CD14-positive monocyte (primary cell): ENCODE measurements at regions not wholly inside any gene's neighbourhood (a gene's known extent, or its start where the extent isn't known, plus 50 kb on each side); places are given as distances from the start of the nearest gene placed in this dataset.

ENCODE experiments used
- DNase-seq, 3 donors: peaks; one replicate each; pipeline ENCODE4 v3.0.0-alpha.2; 2011 to 2022
- H2AFZ ChIP-seq: 2 replicates; pipeline ENCODE4 v1.6.0; 2012; ENCODE audit warnings: mild to moderate bottlenecking, low read depth, low read length, inconsistent platforms; ENCODE audit not compliant: insufficient read depth, poor library complexity, severe bottlenecking
- H3K27ac ChIP-seq, 2 donors: 1 replicate in 1 of 2; 2 replicates in 1 of 2; pipeline ENCODE4 v1.5.1; 2012 to 2013; ENCODE audit warnings: low read length in 2 of 2, control low read depth in 1 of 2, inconsistent platforms in 1 of 2, low read depth in 1 of 2, mild to moderate bottlenecking in 1 of 2
- H3K27me3 ChIP-seq, 2 donors: one replicate each; pipeline versions ENCODE4 v1.6.0 to v1.6.1; 2011 to 2013; ENCODE audit warnings: low read length in 2 of 2; ENCODE audit not compliant: control insufficient read depth in 2 of 2, insufficient read depth in 2 of 2
- H3K36me3 ChIP-seq, 2 donors: replicated peaks in 1 of 2; 1 replicate in 1 of 2; 2 replicates in 1 of 2; pipeline versions ENCODE4 v1.5.1 to v1.6.1; 2012 to 2013; ENCODE audit warnings: low read length in 2 of 2, control low read depth in 1 of 2, inconsistent platforms in 1 of 2, mild to moderate bottlenecking in 1 of 2; ENCODE audit not compliant: insufficient read depth in 2 of 2, control insufficient read depth in 1 of 2
- H3K4me1 ChIP-seq, 2 donors: 1 replicate in 1 of 2; 2 replicates in 1 of 2; pipeline versions ENCODE4 v1.5.1 to v1.6.1; 2012 to 2013; ENCODE audit warnings: low read length in 2 of 2, control low read depth in 1 of 2, inconsistent platforms in 1 of 2, mild to moderate bottlenecking in 1 of 2, moderate library complexity in 1 of 2; ENCODE audit not compliant: insufficient read depth in 2 of 2, control insufficient read depth in 1 of 2
- H3K4me2 ChIP-seq: replicated peaks from 2 replicates; pipeline ENCODE3; 2012; ENCODE audit warnings: low read length, moderate library complexity, mild to moderate bottlenecking; ENCODE audit not compliant: poor library complexity, severe bottlenecking; ENCODE audit errors: extremely low read depth
- H3K4me3 ChIP-seq, 3 experiments: fragments of 200-600 bp in 1 of 3; sonication (generic) in 1 of 3; replicated peaks in 1 of 3; 1 replicate in 2 of 3; 2 replicates in 1 of 3; pipeline ENCODE4 v1.5.1; 2011 to 2013; ENCODE audit warnings: low read length in 3 of 3, mild to moderate bottlenecking in 3 of 3, control low read depth in 2 of 3, low read depth in 2 of 3, inconsistent platforms in 1 of 3, moderate library complexity in 1 of 3
- H3K79me2 ChIP-seq: 2 replicates; pipeline ENCODE4 v1.6.0; 2012; ENCODE audit warnings: mild to moderate bottlenecking, control low read depth, inconsistent platforms, low read length, moderate library complexity; ENCODE audit not compliant: insufficient read depth
- H3K9ac ChIP-seq: 2 replicates; pipeline ENCODE4 v1.6.0; 2017; ENCODE audit warnings: low read length, mild to moderate bottlenecking; ENCODE audit not compliant: insufficient read depth, poor library complexity, severe bottlenecking
- H3K9me3 ChIP-seq, 2 donors: replicated peaks in 1 of 2; 1 replicate in 1 of 2; 2 replicates in 1 of 2; pipeline versions ENCODE4 v1.5.1 to v1.6.1; 2012 to 2013; ENCODE audit warnings: low read length in 2 of 2, control low read depth in 1 of 2; ENCODE audit not compliant: control insufficient read depth in 1 of 2, insufficient read depth in 1 of 2
- H4K20me1 ChIP-seq: 2 replicates; pipeline ENCODE4 v1.6.0; 2012; ENCODE audit warnings: mild to moderate bottlenecking, low read length, control low read depth, moderate library complexity; ENCODE audit not compliant: insufficient read depth
- H3K27ac Mint-ChIP-seq, 7 donors: one replicate each; pipeline ENCODE4 v1.8.0; 2020; ENCODE audit warnings: mild to moderate bottlenecking in 7 of 7, mixed read lengths in 7 of 7, moderate library complexity in 6 of 7, inconsistent platforms in 2 of 7
- H3K27me3 Mint-ChIP-seq, 3 donors: one replicate each; pipeline ENCODE4 v1.8.0; 2021 to 2022; ENCODE audit warnings: low read depth in 3 of 3, mild to moderate bottlenecking in 3 of 3, mixed read lengths in 3 of 3, moderate library complexity in 3 of 3, inconsistent platforms in 1 of 3
- H3K36me3 Mint-ChIP-seq, 2 donors: one replicate each; pipeline ENCODE4 v1.8.0; 2020; ENCODE audit warnings: mixed read lengths in 2 of 2, inconsistent platforms in 1 of 2, mild to moderate bottlenecking in 1 of 2
- H3K4me1 Mint-ChIP-seq: one replicate; pipeline ENCODE4 v1.8.0; 2020; ENCODE audit warnings: mild to moderate bottlenecking, mixed read lengths
- H3K4me3 Mint-ChIP-seq, 2 donors: one replicate each; pipeline ENCODE4 v1.8.0; 2020; ENCODE audit warnings: mild to moderate bottlenecking in 2 of 2, mixed read lengths in 2 of 2, moderate library complexity in 1 of 2
- H3K9me3 Mint-ChIP-seq, 7 donors: one replicate each; pipeline ENCODE4 v1.8.0; 2020 to 2022; ENCODE audit warnings: mixed read lengths in 7 of 7, mild to moderate bottlenecking in 6 of 7, moderate library complexity in 6 of 7, inconsistent platforms in 2 of 7
- whole genome bisulfite sequencing: methylation state at CpG from one replicate; pipeline ENCODE4 v1.1.5; 2013; ENCODE audit warnings: missing lambda C conversion rate; ENCODE audit not compliant: insufficient coverage; 5-methylcytosine and 5-hydroxymethylcytosine counted together
- intact Hi-C, 2 donors: fragments of 100-400 bp; cut with micrococcal nuclease; formaldehyde crosslinking; loops; one replicate each; pipeline versions ENCODE4 v1.15.0 to v1.15.1; 2023
- TF ChIP-seq, protein P1 (sequence below): fragments of 200-600 bp; IDR thresholded peaks from one replicate; pipeline ENCODE4 v1.8.0; 2022; ENCODE audit warnings: antibody characterized with exemption, mild to moderate bottlenecking

DNA sequence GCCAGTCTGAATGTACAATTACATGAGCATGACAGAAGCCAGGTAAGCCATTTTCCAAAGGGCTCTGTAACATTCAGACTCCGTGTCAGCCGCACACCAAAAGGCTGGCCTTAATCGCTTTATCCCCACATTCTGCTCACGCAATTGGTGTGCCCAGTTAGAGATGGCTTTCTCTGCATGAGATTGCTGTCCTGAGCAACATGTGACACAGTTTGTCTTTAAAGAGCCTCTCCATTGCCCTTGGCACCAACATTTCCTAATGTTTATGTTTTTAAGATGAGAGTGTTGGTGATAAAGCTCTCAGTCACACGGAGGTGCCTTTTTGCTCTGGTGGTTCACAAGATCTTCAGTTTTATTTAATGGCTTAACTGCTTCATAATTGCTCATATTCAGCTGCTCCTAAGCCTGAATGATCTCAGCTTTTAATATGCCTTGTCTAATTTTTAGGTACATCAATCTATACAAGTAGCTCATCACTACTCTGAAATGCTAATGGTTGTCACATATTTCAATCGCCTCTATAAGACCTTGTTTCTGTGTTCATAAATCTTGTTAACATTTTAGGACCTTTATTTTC, 164.8 kb upstream of the ACVR2A start:
- no peaks in the 10 kb centered on the region for H3K9me3 ChIP-seq
- Mint-ChIP-seq H3K36me3 (no peaks in the 10 kb centered on the region), H3K9me3 (no peaks in the 10 kb centered on the region), H3K4me1 (no peaks in the 10 kb centered on the region), H3K4me3 (no peak overlapping the region), H3K27me3 (peaks cover 0 to 5% (median 2%) of the 10 kb centered on the region in 3 donors), H3K27ac (no peak overlapping the region)
- no peak overlapping the region for H3K9ac ChIP-seq
- H3K4me2 ChIP-seq = no peak overlapping the region
- H3K36me3 ChIP-seq = no peaks in the 10 kb centered on the region
- WGBS = 100% methylated on average over 4 of the region's 6 CpGs
- H3K27ac ChIP-seq = no peak overlapping the region
- intact Hi-C loops = no loop called here
- no peak overlapping the region for H3K4me3 ChIP-seq
- no peaks in the 10 kb centered on the region for H4K20me1 ChIP-seq
- no peaks in the 10 kb centered on the region for H3K79me2 ChIP-seq
- TF ChIP-seq, protein P1, sequence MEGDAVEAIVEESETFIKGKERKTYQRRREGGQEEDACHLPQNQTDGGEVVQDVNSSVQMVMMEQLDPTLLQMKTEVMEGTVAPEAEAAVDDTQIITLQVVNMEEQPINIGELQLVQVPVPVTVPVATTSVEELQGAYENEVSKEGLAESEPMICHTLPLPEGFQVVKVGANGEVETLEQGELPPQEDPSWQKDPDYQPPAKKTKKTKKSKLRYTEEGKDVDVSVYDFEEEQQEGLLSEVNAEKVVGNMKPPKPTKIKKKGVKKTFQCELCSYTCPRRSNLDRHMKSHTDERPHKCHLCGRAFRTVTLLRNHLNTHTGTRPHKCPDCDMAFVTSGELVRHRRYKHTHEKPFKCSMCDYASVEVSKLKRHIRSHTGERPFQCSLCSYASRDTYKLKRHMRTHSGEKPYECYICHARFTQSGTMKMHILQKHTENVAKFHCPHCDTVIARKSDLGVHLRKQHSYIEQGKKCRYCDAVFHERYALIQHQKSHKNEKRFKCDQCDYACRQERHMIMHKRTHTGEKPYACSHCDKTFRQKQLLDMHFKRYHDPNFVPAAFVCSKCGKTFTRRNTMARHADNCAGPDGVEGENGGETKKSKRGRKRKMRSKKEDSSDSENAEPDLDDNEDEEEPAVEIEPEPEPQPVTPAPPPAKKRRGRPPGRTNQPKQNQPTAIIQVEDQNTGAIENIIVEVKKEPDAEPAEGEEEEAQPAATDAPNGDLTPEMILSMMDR = no peak
- no peak overlapping the region for H2AFZ ChIP-seq
- no peaks in the 10 kb centered on the region for H3K4me1 ChIP-seq
- no peaks in the 10 kb centered on the region for H3K27me3 ChIP-seq
- DNase-seq = no peak

DNA sequence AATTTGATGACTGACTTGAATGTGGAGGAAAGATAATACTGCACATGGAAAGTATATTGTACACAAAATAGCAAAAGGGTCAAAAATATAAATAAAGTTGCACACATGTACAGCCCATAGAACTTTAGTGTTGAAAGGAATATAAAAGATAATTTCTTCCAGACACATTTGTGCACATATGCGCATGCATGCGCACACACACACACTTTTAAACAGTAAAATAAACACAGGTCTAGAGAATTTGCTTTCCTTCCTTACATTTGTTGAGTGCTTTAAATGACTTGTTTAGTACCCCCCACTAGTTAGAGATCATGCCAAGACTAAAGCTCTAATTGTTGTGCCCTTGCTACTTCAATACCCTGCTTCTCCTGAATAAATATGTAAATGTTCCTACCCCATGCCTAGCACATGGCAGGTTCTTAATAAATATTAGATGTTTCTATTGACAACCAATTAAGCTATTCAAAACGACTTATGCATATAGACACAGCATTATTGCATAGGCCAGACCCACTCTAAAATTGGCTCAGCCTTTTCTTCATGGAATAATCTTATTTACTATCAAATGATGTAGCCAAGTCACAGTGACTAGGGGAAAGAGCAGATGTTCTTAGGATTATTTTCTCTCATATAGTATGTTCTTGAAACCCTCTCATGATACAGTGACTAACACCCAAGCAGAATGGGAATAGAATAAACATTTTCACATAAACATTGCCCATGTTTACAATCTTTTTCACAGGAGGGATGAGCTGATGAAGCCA, 165.5 kb upstream of the ACVR2A start:
- H3K4me3 Mint-ChIP-seq = no peak overlapping the region
- no CpG with 5 or more reads among the region's 3 CpGs for whole genome bisulfite sequencing

More for the DNA sequence above, 165.5 kb upstream of the ACVR2A start:
- TF ChIP-seq, protein P1 = no peak
- H3K36me3 Mint-ChIP-seq = no peaks in the 10 kb centered on the region
- no peaks in the 10 kb centered on the region for H3K4me1 Mint-ChIP-seq
- intact Hi-C loops = no loop called here
- H3K27me3 Mint-ChIP-seq = peaks cover 0 to 5% (median 2%) of the 10 kb centered on the region in 3 donors
- Histone ChIP-seq H3K9me3 (no peaks in the 10 kb centered on the region), H3K79me2 (no peaks in the 10 kb centered on the region), H3K4me1 (no peaks in the 10 kb centered on the region), H4K20me1 (no peaks in the 10 kb centered on the region), H3K4me3 (no peak overlapping the region), H2AFZ (no peak overlapping the region), H3K27me3 (no peaks in the 10 kb centered on the region), H3K36me3 (no peaks in the 10 kb centered on the region), H3K27ac (no peak overlapping the region), H3K4me2 (no peak overlapping the region), H3K9ac (no peak overlapping the region)
- no peaks in the 10 kb centered on the region for H3K9me3 Mint-ChIP-seq
- no peak for DNase-seq
- no peak overlapping the region for H3K27ac Mint-ChIP-seq
